ENCODE measurements at regions not wholly inside any gene's neighbourhood (a gene's known extent, or its start where the extent isn't known, plus 50 kb on each side); places are given as distances from the start of the nearest gene placed in this dataset.

DNA sequence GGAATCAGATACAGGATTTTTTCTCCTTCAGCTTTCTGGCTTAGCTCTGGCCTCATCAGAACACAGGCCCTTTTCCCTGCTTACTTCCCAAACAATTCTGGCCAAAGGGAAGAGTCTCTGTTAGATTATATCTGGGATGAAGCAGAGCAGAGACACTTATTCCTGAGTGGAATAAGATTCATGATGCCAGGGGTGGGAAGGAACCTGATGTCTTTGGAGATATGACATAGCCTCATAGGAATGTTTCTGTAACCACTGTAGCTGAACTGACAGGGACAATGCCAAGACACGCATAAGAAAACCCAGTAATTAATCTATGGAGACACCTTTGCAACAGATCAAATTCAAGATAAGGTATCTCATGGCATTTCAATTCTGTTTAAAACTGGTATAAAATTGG, 177.1 kb upstream of the RAG2 start:
- H3K36me3 ChIP-seq: no peaks in the 10 kb centered on the region
- no peak overlapping the region for H3K4me2 ChIP-seq
- H3K9ac ChIP-seq: no peak overlapping the region
- no peak overlapping the region for H3K27ac ChIP-seq
- no peaks in the 10 kb centered on the region for H3K9me3 ChIP-seq (replicated peaks in 1 of 11)
- H4K20me1 ChIP-seq: no peaks in the 10 kb centered on the region
- no peak overlapping the region for H3K4me3 ChIP-seq
- no peaks in the 10 kb centered on the region for H3K4me1 ChIP-seq
- no peaks in the 10 kb centered on the region for H3K27me3 ChIP-seq
- no peak for TF ChIP-seq Cebpa-rat (IDR thresholded peaks at IDR 0.05)

DNA sequence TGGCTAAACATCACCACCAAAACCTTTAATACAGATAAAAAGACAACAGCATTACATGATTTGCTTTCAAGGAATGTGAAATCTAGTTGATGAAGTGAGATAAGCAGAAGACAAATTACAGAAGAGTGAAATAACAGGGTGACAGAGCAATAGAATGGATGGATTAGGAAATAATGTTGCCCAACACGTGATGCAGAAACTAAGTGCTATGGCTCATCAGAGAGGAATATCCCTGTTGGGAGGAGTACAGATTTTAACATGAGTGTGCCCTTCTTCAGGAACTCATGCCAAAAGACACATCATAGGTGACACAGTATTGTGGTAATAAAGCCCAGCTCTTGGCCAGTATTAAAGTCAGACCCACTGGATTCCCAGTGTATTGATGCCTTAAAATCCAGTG, 176.6 kb upstream of the RAG2 start:
- H3K4me2 ChIP-seq: no peak overlapping the region
- no peaks in the 10 kb centered on the region for H3K4me1 ChIP-seq
- no peak for TF ChIP-seq Cebpa-rat (IDR thresholded peaks at IDR 0.05)
- no peak overlapping the region for H3K9ac ChIP-seq
- H3K27ac ChIP-seq: no peak overlapping the region
- H3K4me3 ChIP-seq: no peak overlapping the region
- H4K20me1 ChIP-seq: no peaks in the 10 kb centered on the region
- H3K9me3 ChIP-seq (replicated peaks in 1 of 11): peaks cover 0 to under 1% (median 0%) of the 10 kb centered on the region in 11 experiments; a peak in 1 of 22 replicates
- no peaks in the 10 kb centered on the region for H3K36me3 ChIP-seq
- no peaks in the 10 kb centered on the region for H3K27me3 ChIP-seq

DNA sequence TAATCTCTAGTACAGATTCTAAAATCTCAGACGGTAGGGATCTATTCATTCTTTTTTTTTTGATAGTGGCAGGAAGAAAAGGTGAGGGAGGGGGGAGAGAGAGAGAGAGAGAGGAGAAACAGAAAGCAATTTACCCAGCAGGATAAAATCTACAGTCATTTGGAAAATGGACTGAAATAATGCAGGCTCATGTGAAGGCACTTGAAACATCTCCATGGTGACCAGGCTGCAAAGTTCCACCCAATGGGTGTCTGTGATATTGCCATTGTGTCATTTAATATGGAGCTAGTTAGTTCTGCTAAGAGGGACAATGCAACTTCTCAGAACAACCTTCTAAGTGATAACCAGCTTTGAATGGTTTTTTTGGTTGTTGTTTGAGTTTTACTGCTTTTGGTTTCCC, 165.2 kb upstream of the RAG2 start:
- Histone ChIP-seq H3K9ac (no peak overlapping the region), H3K4me1 (no peaks in the 10 kb centered on the region), H3K27me3 (no peaks in the 10 kb centered on the region), H3K36me3 (no peaks in the 10 kb centered on the region), H3K4me2 (no peak overlapping the region), H3K4me3 (no peak overlapping the region), H3K9me3 (replicated peaks in 1 of 11) (peaks cover 0 to 14% (median 0%) of the 10 kb centered on the region in 11 experiments; a peak in 5 of 22 replicates), H4K20me1 (no peaks in the 10 kb centered on the region), H3K27ac (no peak overlapping the region)
- no peak for TF ChIP-seq Cebpa-rat (IDR thresholded peaks at IDR 0.05)

DNA sequence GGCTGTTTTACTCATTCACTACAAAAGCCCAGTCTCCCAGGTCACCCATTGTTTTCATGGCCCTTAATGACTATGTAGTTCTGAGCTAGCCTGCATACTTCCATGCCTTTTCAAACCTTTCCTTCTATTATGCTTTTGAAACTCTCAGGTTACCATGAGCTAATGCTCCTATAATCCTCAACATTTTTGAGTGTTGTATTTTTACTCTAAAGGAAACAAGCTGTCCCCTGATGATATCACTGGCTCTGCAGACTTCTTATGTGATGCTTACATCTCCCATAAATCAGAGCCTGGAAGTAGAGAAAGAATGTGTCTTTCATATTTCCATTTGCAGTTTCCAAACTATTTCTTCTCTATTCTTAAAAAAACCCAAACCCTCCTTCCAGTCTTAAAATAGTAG, 159.0 kb upstream of the RAG2 start:
- Histone ChIP-seq H3K9me3 (replicated peaks in 1 of 11) (peaks cover 0 to 12% (median 0%) of the 10 kb centered on the region in 11 experiments; a peak in 4 of 22 replicates), H3K27me3 (no peaks in the 10 kb centered on the region), H3K4me3 (no peak overlapping the region), H3K4me1 (peaks cover 0 to 8% (median 0%) of the 10 kb centered on the region in 10 experiments; a peak in 2 of 20 replicates), H3K36me3 (no peaks in the 10 kb centered on the region), H3K4me2 (peak overlapping the region in 1 of 11 experiments; percentile 17; a peak in 1 of 22 replicates), H3K27ac (no peak overlapping the region), H4K20me1 (no peaks in the 10 kb centered on the region), H3K9ac (no peak overlapping the region)
- no peak for TF ChIP-seq Cebpa-rat (IDR thresholded peaks at IDR 0.05)

DNA sequence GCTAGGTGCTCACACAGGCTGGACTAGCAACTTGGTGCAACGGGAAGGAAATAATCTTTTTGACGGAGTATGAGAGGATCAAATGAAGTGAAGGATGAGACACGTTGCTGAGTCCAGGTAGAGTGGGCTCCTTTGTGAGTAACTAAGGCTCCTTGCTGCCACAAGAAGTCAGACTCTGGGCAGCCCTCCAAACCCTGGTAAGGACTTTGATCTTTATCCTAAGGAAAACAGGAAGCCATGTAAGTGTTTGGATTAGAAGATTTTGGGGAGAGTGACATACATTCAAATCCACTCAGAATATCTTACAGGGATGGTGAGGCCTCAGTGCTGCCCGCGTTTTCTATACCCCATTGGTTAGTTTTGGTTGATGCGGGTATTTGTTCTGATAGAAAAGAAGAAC, 155.9 kb upstream of the RAG2 start:
- H3K4me1 ChIP-seq: peaks cover 0 to 8% (median 0%) of the 10 kb centered on the region in 10 experiments; a peak in 2 of 20 replicates
- H4K20me1 ChIP-seq: no peaks in the 10 kb centered on the region
- no peak overlapping the region for H3K9ac ChIP-seq
- no peak overlapping the region for H3K4me3 ChIP-seq
- H3K27me3 ChIP-seq: no peaks in the 10 kb centered on the region
- H3K4me2 ChIP-seq: no peak overlapping the region
- H3K9me3 ChIP-seq (replicated peaks in 1 of 11): no peaks in the 10 kb centered on the region
- H3K27ac ChIP-seq: no peak overlapping the region
- no peaks in the 10 kb centered on the region for H3K36me3 ChIP-seq
- no peak for TF ChIP-seq Cebpa-rat (IDR thresholded peaks at IDR 0.05)

DNA sequence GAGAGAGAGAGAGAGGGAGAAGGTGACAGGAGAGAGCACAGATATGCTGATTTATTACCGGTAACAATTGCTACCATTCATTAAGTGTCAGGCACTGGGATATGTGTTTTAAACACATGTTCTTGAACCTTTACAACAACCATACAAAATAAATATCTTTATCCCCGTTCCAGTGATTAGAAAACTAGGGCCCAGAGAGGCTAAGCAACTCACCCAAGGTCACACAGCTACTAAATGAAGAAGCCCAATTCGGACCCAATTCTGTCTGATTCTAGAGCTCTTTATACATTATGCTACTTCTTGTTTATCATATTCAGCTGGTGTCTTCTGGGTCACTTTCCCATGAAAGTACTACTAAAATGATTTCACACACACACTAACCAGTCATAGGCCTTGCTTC, 154.0 kb upstream of the RAG2 start:
- no peak overlapping the region for H3K9ac ChIP-seq
- H3K4me1 ChIP-seq: peaks cover 0 to 2% (median 0%) of the 10 kb centered on the region in 10 experiments; a peak in 2 of 20 replicates
- H3K27ac ChIP-seq: no peak overlapping the region
- no peak for TF ChIP-seq Cebpa-rat (IDR thresholded peaks at IDR 0.05)
- H4K20me1 ChIP-seq: no peaks in the 10 kb centered on the region
- H3K4me3 ChIP-seq: no peak overlapping the region
- H3K9me3 ChIP-seq (replicated peaks in 1 of 11): no peaks in the 10 kb centered on the region
- H3K36me3 ChIP-seq: no peaks in the 10 kb centered on the region
- H3K4me2 ChIP-seq: no peak overlapping the region
- H3K27me3 ChIP-seq: no peaks in the 10 kb centered on the region

DNA sequence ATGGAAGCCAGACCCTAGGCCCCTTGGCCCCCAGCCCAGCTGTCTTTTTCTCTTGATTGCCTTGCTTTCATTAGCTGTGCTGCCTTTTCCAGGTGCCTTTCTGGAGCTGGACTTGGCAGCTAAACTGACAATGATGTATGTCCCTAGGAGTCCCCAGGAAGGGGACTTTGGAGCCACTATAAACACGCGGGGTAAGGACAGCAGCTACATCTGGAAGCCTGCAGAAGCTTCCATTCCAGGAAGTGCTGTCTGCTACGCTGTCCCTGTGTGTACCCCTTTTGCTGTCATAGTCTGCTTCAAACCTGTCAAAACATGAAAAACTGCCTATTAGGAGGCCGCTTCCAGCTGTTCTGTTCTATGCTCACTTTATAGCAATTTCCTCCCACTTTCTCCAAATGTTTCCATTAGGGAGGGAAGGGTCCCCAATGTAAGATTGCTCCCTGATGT, 153.3 kb upstream of the RAG2 start:
- Histone ChIP-seq H3K36me3 (no peaks in the 10 kb centered on the region), H4K20me1 (no peaks in the 10 kb centered on the region), H3K27ac (no peak overlapping the region), H3K4me3 (no peak overlapping the region), H3K4me1 (no peaks in the 10 kb centered on the region), H3K9ac (no peak overlapping the region), H3K27me3 (no peaks in the 10 kb centered on the region), H3K9me3 (replicated peaks in 1 of 11) (no peaks in the 10 kb centered on the region), H3K4me2 (no peak overlapping the region)
- no peak for TF ChIP-seq Cebpa-rat (IDR thresholded peaks at IDR 0.05)

DNA sequence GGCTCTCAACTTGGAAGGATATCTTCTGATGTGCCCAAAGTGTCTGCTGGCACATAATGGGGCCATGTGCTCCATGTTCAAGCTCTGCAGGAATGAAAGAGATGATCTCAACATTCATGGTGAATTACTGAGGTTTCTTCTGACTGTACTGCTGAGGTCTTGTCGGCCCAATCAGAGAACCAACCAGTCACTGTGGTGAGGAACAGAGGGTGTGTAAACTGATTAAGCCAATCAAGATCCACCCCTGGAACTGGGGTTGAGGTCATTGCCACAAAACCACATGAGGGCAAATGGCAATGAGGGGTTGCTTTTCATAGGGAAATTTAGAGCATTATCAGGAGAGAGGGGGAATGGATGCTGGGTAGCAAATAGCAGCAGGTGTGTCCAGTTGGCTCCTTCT, 152.3 kb upstream of the RAG2 start:
- Histone ChIP-seq H3K4me3 (no peak overlapping the region), H3K9ac (no peak overlapping the region), H3K4me1 (no peaks in the 10 kb centered on the region), H3K27ac (no peak overlapping the region), H3K27me3 (no peaks in the 10 kb centered on the region), H3K9me3 (replicated peaks in 1 of 11) (no peaks in the 10 kb centered on the region), H3K36me3 (no peaks in the 10 kb centered on the region), H3K4me2 (no peak overlapping the region), H4K20me1 (no peaks in the 10 kb centered on the region)
- no peak for TF ChIP-seq Cebpa-rat (IDR thresholded peaks at IDR 0.05)

DNA sequence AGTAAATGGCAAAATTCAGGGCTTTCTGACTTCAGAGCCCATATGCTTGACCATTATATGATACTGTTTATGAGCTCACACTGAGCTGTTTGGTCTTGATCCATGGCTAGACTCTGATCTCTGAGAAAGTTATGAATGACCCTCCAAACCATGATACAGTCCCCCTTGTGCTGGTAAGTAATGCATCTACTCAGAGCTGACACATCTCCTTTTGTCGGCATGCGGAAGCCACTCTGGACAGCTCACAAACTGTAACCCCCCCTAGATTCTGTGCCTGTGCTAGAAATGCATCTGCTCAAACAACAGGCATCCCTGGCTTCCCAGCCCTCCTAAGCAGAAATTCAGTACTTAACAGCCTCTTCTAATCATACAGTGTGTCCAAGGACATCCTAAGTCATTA, 150.8 kb upstream of the RAG2 start:
- no peak overlapping the region for H3K27ac ChIP-seq
- H3K4me3 ChIP-seq: no peak overlapping the region
- no peak overlapping the region for H3K4me2 ChIP-seq
- no peaks in the 10 kb centered on the region for H3K4me1 ChIP-seq
- no peaks in the 10 kb centered on the region for H3K36me3 ChIP-seq
- TF ChIP-seq Cebpa-rat (IDR thresholded peaks at IDR 0.05): no peak
- H3K27me3 ChIP-seq: no peaks in the 10 kb centered on the region
- no peak overlapping the region for H3K9ac ChIP-seq
- no peaks in the 10 kb centered on the region for H3K9me3 ChIP-seq (replicated peaks in 1 of 11)
- no peaks in the 10 kb centered on the region for H4K20me1 ChIP-seq

DNA sequence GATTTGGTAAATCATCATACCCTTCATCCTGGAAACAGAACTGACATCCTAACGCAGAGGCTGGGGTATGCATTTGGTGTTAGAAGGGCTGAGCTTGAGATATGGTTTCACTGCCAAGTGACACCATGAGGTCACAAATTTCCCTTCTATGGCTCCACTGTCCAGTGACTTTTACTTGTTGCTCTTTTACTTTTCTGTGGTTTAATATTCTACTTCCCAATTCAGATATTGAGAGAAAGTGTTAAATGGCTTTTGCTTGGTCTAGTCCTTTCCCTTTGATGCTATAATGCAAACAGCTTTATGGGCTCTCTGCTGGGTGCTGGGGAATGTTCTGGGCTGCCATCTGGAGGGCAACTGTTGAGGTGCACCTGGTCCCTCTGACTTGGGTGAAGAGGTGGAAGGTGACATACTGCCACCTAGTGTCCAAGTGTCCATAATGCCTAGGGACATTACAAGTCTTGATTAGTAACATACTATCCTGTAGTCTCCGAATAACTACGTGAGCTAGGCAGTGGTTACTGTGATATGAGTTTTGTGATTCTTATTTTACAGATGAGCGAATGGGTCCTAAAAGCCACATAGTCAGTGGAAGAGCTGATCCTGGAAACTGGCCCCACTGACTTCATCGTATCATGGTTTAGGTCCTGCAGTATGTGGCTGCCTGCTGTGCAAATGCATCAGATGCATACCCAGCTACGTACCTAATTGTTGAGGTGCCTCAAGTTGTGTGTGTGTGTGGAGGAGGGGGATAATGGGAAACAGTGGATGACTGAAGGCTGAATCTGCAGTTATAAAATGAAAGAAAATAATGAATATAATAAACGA, 149.1 kb upstream of the RAG2 start:
- H3K9ac ChIP-seq: no peak overlapping the region
- H3K4me2 ChIP-seq: no peak overlapping the region
- H3K4me3 ChIP-seq: no peak overlapping the region
- H3K36me3 ChIP-seq: no peaks in the 10 kb centered on the region
- H3K27ac ChIP-seq: no peak overlapping the region
- TF ChIP-seq Cebpa-rat (IDR thresholded peaks at IDR 0.05): no peak
- H3K27me3 ChIP-seq: no peaks in the 10 kb centered on the region
- H3K9me3 ChIP-seq (replicated peaks in 1 of 11): no peaks in the 10 kb centered on the region
- H3K4me1 ChIP-seq: no peaks in the 10 kb centered on the region
- no peaks in the 10 kb centered on the region for H4K20me1 ChIP-seq

Data from BLaER1 treated with 17β-estradiol and CSF1 and Interleukin-3, amounts not matched to agents 10 nM and 100 nM (cell line).